ENCODE measurements at regions not wholly inside any gene's neighbourhood (a gene's known extent, or its start where the extent isn't known, plus 50 kb on each side); places are given as distances from the start of the nearest gene placed in this dataset.

DNA sequence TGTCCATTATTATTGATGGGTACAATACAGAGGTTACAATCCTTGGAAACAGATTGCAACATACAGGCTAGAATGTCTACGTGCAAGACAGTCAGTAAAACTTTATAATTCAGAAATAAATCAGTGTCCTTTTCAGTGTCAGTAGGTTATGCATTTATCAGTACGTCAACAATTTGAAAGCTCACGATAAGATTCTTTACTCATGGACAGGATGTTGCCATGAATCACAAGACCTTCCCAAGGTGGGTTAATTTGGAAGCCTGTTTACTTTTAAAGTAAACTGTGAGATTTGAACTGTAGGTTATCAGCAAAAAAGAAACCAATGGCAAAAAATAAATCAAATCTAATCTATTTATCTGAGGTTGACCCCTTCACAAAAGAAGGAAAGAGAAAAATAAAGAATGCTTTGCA is 243.9 kb upstream of the AGTR1 start:
- TF ChIP-seq, protein P1, sequence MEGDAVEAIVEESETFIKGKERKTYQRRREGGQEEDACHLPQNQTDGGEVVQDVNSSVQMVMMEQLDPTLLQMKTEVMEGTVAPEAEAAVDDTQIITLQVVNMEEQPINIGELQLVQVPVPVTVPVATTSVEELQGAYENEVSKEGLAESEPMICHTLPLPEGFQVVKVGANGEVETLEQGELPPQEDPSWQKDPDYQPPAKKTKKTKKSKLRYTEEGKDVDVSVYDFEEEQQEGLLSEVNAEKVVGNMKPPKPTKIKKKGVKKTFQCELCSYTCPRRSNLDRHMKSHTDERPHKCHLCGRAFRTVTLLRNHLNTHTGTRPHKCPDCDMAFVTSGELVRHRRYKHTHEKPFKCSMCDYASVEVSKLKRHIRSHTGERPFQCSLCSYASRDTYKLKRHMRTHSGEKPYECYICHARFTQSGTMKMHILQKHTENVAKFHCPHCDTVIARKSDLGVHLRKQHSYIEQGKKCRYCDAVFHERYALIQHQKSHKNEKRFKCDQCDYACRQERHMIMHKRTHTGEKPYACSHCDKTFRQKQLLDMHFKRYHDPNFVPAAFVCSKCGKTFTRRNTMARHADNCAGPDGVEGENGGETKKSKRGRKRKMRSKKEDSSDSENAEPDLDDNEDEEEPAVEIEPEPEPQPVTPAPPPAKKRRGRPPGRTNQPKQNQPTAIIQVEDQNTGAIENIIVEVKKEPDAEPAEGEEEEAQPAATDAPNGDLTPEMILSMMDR (IDR thresholded peaks at IDR 0.05), result no peak
- TF ChIP-seq POLR2A (IDR thresholded peaks at IDR 0.05) (no peak), EP300 (IDR thresholded peaks at IDR 0.05) (no peak)
